Central memory CD4-positive, alpha-beta T cell (primary cell): ENCODE measurements at regions not wholly inside any gene's neighbourhood (a gene's known extent, or its start where the extent isn't known, plus 50 kb on each side); places are given as distances from the start of the nearest gene placed in this dataset.

Source experiments
- DNase-seq: peaks from one replicate; pipeline ENCODE4 v3.0.0; 2022

GRCh38 chr11:13105237-13105844 is 96.2 kb downstream of the RASSF10 start:
- DNase-seq = no peak

GRCh38 chr11:13107544-13108044 is 98.5 kb downstream of the RASSF10 start:
- no peak for DNase-seq

- DNase-seq = no peak
Observed at GRCh38 chr11:13108416-13108815, 99.3 kb downstream of the RASSF10 start.

- DNase-seq = no peak
Observed at GRCh38 chr11:13109616-13110015, 100.5 kb downstream of the RASSF10 start.

DNA sequence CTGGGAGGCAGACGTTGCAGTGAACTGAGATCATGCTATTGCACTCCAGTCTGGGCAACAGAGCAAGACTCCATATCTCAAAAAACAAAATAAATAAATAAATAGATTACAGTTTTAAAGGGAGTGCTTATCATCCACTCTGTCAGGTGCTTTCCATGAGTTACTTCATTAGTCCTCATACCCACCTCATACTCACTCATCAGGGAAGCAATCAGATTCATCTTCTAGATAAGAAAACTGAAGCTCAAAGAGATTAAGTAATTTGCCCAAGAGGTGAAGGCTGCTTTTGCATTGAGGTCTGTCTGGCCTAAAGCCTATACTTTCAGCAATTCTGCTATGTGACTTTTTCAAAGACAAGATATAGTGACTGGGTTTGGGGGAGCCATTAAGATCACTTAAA is 101.0 kb downstream of the RASSF10 start:
- no peak for DNase-seq

DNA sequence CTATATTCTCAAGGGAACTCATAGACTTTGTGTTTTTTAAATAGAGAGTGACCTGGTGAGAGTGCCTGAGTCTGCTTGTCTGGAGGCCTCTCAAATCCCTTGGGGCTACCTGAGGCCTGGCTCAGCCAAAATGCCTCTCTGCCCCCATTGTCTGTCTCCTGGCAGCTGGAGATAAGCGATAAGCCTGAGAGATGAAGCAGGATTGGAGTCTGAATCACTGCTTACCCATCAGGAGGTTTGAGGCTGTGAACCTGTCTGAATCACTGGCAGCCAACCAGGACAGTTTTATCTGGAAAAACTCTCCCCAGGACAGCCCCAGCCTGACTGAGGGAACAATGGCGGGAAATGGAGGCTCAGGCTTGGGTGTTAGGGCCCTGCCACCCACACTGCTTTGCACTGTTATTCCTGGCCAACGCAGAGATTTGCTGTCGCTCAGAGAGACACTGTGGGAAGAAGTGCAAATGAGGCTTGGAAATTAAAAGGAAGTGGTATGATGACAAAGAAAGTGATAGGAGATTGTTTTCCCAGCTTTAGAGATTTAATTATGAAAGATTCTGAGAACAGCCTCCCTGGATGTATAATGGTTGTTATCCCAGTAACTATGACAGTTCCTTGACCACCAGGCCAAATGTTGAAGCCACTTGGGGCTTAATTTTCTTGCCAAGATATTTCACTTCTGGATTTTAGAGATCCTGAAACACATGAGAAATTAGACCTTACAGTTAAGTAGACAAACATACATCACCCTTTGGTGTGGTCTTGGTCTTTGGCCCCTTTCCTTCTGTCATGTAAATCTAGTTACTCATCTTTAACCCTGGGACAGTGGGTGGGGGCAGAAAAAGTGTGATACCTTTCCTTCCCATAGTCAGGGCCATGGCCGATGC is 102.1 kb downstream of the RASSF10 start:
- no peak for DNase-seq

- DNase-seq = no peak
Observed at GRCh38 chr11:13111813-13112130, 102.7 kb downstream of the RASSF10 start.

DNA sequence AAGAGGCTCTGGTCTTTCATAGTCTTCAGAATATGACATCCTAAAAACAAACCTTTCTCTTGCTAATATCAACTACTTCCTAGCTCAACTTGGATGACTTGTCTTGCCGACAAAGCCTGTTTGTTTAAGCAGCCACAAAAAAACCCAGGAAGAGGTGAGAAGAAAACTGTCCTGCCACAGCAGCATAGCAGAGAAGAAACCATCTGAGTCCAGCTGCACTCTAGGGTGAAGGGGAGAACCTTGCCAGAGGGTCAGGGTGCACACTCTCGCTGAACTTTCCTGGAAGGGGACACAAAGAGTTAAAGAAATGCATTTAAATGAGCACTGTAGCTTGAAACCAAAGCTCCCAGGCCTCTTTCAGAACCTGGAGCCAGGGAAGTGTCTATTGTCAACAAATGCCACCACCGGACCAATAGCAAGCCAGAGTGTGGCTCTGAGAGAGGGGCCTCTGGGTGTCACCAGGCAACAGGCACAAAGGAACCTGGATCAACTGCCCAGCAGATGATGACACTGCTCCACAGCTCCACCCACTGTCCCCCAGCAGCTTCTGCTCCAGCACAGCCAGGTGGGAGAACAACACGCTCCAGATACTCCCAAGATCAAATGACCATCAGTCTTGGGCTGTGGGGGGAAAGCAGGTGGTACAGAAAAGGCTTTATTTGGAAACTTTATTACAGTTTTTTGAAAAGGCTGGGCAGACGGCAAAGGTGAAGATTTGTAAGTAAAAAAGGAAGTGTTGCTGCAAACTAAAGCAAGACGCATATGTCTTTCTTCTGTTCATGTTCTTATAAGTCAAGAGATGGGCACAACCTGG is 105.7 kb downstream of the RASSF10 start:
- DNase-seq = no peak

- DNase-seq = no peak
Observed at GRCh38 chr11:13115380-13115675, 106.2 kb downstream of the RASSF10 start.

- no peak for DNase-seq
Observed at GRCh38 chr11:13116491-13116890, 107.4 kb downstream of the RASSF10 start.

DNA sequence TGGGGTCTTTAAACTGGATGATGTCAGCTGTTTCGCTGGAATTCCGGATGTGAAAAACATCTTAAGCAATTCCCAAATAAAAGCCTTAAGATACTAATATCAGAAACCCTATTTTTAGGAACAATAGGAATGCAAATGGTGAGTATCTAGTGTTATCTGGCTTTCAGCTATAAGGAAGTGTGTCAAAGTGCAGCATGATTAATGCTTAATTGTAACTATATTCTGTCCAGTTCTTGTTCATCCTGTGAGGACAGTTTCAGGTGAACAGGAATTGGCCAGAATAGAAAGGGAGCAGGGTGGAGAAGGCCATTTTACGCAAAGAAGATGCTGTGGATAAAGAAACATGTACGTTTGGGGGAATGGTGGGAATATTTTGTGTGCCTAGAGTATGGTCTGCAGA is 108.2 kb downstream of the RASSF10 start:
- no peak for DNase-seq

- DNase-seq = no peak
Observed at GRCh38 chr11:13118194-13118593, 109.1 kb downstream of the RASSF10 start.

- no peak for DNase-seq
Observed at GRCh38 chr11:13118650-13119049, 109.5 kb downstream of the RASSF10 start.

DNA sequence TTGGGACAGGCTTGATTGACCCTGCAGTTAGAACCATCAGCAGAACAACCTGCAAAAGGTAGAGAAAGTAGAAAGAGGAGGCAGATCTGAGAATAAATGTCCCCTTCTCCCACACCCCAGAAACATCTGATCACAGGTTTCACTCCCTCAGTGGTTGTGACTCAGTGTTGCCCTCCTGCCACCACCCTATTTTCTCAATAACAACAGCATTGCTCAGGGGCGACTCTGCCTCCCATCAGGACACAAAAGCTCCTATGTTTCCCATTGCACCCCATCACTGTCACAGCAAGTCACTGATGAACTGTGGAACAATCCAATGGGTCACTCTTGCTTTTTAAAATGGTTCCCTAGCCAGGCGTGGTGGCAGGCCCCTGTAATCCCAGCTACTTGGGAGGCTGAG is 110.2 kb downstream of the RASSF10 start:
- DNase-seq = no peak

GRCh38 chr11:13119941-13120520 is 110.9 kb downstream of the RASSF10 start:
- no peak for DNase-seq

- no peak for DNase-seq
Observed at GRCh38 chr11:13120691-13121090, 111.6 kb downstream of the RASSF10 start.

- no peak for DNase-seq
Observed at GRCh38 chr11:13126430-13126829, 117.3 kb downstream of the RASSF10 start.

DNA sequence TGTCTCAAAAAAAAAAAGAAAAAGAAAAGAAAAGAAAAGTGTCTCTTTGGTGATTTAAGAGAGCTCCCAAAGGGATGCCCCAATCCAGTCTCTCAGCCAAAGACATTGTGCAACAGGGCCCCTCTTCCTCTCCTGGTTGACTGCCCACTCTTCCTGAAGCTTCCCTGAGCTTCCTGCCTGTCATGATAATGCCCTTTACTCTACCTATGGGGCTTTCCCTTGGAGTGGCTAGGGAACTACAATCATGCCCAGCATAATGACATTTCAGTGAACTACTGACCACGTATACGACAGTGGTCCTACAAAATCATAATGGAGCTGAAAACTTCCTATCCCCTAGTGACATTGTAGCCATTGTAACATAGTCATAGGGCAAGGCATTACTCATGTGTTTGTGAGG is 118.0 kb downstream of the RASSF10 start:
- no peak for DNase-seq

DNA sequence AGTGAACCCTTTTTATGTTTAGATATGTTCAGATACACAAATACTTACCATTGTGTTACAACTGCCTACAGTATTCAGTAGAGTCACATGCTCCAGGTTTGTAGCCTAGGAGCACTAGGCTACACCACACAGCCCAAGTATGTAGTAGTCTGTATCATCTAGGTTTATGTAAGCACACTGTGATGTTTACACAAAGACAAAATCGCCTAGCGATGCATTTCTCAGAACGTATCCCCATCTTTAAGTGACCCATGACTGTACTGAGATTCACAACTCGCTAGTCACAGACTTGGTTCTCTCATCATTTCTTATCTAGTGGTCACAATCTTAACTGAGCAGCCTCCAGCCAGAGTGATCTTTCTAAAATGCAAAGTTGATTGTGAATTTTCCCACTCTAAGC is 119.2 kb downstream of the RASSF10 start:
- DNase-seq = no peak

DNA sequence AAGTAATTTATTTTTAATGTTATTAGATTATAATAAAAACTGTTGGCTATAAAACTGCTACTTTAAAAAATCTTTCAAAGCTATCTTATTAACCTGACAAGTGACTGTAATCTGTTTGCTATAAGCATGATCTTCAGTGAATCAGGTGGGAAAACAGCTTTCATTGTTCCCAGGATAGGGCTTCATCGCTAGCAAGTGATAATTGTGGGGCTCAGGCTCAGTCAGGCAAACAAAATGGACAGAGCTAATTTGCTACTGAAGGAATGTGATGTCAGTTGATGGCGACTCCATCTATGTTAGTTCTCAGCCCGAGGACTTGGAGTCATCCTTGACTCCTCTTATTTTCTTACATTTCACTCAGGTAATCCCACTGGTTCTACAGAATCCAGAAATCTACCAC is 125.0 kb downstream of the RASSF10 start:
- DNase-seq = no peak

GRCh38 chr11:13134886-13135285 is 125.8 kb downstream of the RASSF10 start:
- no peak for DNase-seq

DNA sequence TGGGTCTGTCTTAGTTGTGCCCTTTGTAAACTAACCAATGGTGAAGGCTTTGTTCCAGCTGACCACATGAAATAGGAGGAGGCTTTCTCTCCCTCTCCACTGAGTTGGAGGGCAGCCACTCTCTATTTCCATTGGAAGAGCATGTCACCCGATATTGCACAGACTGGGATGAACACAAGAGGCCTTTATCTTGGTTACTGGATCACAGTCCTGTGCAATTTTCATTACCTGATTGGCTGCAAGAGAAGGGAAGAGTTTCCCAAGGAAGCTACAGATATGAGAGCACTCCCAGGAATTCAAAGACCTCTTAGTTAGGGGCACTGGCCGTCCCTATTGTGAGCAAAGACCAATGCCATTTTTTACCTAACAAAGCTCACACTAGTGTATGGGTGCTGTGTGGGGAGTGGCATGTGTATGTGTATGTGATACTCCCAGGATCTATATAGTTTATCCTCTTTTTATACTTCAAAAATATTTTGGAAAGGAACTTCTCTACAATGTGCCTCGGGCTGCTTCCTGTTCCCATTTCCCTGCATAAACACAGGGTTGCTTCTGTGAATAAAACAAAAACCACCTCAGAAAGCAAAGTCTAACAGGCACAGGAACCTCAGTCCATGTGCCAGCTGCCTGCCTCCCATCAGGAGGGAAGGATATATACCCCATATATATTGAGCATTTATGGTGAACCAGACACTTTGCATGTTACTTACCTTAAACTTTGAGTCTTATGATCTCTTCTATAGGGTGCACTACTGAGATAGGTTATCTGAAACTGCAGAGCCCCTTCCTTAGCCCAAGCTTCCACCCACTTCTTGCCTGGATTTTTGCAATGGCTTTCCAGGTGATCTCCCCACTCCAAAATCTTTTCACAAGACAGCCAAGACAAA is 126.5 kb downstream of the RASSF10 start:
- no peak for DNase-seq

GRCh38 chr11:13136272-13136596 is 127.1 kb downstream of the RASSF10 start:
- DNase-seq = no peak
